Thyroid gland (tissue), 4 donors: ENCODE measurements at regions not wholly inside any gene's neighbourhood (a gene's known extent, or its start where the extent isn't known, plus 50 kb on each side); places are given as distances from the start of the nearest gene placed in this dataset.
"Not testable (repeated sequence)": the region's sequence is repeated elsewhere in the genome, so short reads cannot be mapped to it uniquely, and the experiment has no call there.

Experiments used
- DNase-seq, 2 donors: peaks; one replicate each; pipeline ENCODE4 v3.0.0-alpha.2; 2019
- H3K27ac ChIP-seq, 3 donors: fragments of 200-600 bp; sonication (generic); 1 replicate in 2 of 3; 2 replicates in 1 of 3; pipeline ENCODE4 v1.5.1; 2016 to 2019; ENCODE audit warnings: mild to moderate bottlenecking in 1 of 3, moderate library complexity in 1 of 3
- H3K27me3 ChIP-seq: fragments of 200-600 bp; sonication (generic); one replicate; pipeline ENCODE4 v1.5.1; 2019
- H3K36me3 ChIP-seq, 2 donors: fragments of 200-600 bp; sonication (generic); one replicate each; pipeline ENCODE4 v1.5.1; 2016 to 2019
- H3K4me1 ChIP-seq, 2 donors: fragments of 200-600 bp; sonication (generic); one replicate each; pipeline ENCODE4 v1.5.1; 2017 to 2019
- H3K4me3 ChIP-seq, 3 donors: fragments of 200-600 bp; sonication (generic); replicated peaks in 1 of 3; 1 replicate in 2 of 3; 2 replicates in 1 of 3; pipeline ENCODE4 v1.5.1; 2016; ENCODE audit warnings: mild to moderate bottlenecking in 1 of 3
- H3K9me3 ChIP-seq: fragments of 200-600 bp; sonication (generic); one replicate; pipeline ENCODE4 v1.5.1; 2017
- CTCF ChIP-seq, 6 experiments: fragments of 200-600 bp in 3 of 6; fragments of 450-650 bp in 3 of 6; sonication (generic) in 3 of 6; IDR thresholded peaks; one replicate each; pipeline ENCODE4 v1.5.1; 2016 to 2019; ENCODE audit warnings: antibody characterized with exemption in 6 of 6, mild to moderate bottlenecking in 2 of 6, inconsistent platforms in 1 of 6, moderate library complexity in 1 of 6
- POLR2A ChIP-seq, 2 donors: fragments of 450-650 bp; IDR thresholded peaks; one replicate each; pipeline ENCODE4 v1.6.1; 2017; ENCODE audit warnings: antibody characterized with exemption in 2 of 2, mild to moderate bottlenecking in 2 of 2, moderate library complexity in 1 of 2
- WGBS, 2 donors: methylation state at CpG; one replicate each; pipeline ENCODE4 v1.1.5; 2017; 5-methylcytosine and 5-hydroxymethylcytosine counted together
- intact Hi-C: fragments of 100-400 bp; cut with DNase I; formaldehyde crosslinking; loops from one replicate; pipeline ENCODE4 v1.15.1; 2023

- Histone ChIP-seq H3K27ac (peak overlapping the region in 1 of 3 donors; percentile 34), H3K4me3 (no peak overlapping the region), H3K9me3 (no peaks in the 10 kb centered on the region), H3K4me1 (peaks cover 3 to 14% of the 10 kb centered on the region in 2 donors), H3K36me3 (no peaks in the 10 kb centered on the region), H3K27me3 (no peaks in the 10 kb centered on the region)
- 43 to 46% methylated on average over 8 of the region's 8 CpGs for WGBS, 2 donors
- DNase-seq = peak in 1 of 2 donors; percentile 12
- TF ChIP-seq POLR2A (IDR thresholded peaks at IDR 0.05) (no peak), CTCF (IDR thresholded peaks at IDR 0.05) (no peak)
- intact Hi-C loops = no loop called here
Observed at GRCh38 chr15:35697549-35698299, 151.8 kb upstream of the DPH6 start.

GRCh38 chr15:35698331-35698730, 152.4 kb upstream of the DPH6 start:
- Histone ChIP-seq H3K36me3 (no peaks in the 10 kb centered on the region), H3K4me3 (no peak overlapping the region), H3K27me3 (no peaks in the 10 kb centered on the region), H3K4me1 (peaks cover 3 to 14% of the 10 kb centered on the region in 2 donors), H3K9me3 (no peaks in the 10 kb centered on the region), H3K27ac (peak overlapping the region in 1 of 3 donors; percentile 34)
- DNase-seq = no peak
- 65 to 71% methylated on average over 4 of the region's 4 CpGs for WGBS, 2 donors
- TF ChIP-seq POLR2A (IDR thresholded peaks at IDR 0.05) (no peak), CTCF (IDR thresholded peaks at IDR 0.05) (no peak)
- intact Hi-C loops = no loop called here

- no peak for DNase-seq
- Histone ChIP-seq H3K4me1 (peaks cover 3 to 14% of the 10 kb centered on the region in 2 donors), H3K9me3 (no peaks in the 10 kb centered on the region), H3K27me3 (no peaks in the 10 kb centered on the region), H3K4me3 (no peak overlapping the region), H3K27ac (no peak overlapping the region), H3K36me3 (no peaks in the 10 kb centered on the region)
- intact Hi-C loops = no loop called here
- 83 to 90% methylated on average over 2 of the region's 2 CpGs for WGBS, 2 donors
- TF ChIP-seq POLR2A (IDR thresholded peaks at IDR 0.05) (no peak), CTCF (IDR thresholded peaks at IDR 0.05) (no peak)
Observed at GRCh38 chr15:35698966-35699575, 153.1 kb upstream of the DPH6 start.

GRCh38 chr15:35700091-35700593, 154.2 kb upstream of the DPH6 start:
- H3K27ac ChIP-seq, H3K27me3 ChIP-seq, H3K9me3 ChIP-seq, H3K4me3 ChIP-seq, intact Hi-C loops, DNase-seq, H3K36me3 ChIP-seq: not testable (repeated sequence)
- H3K4me1 ChIP-seq = peaks cover 6 to 16% of the 10 kb centered on the region in 2 donors
- 84 to 93% methylated on average over 5 of the region's 5 CpGs for WGBS, 2 donors

GRCh38 chr15:35701402-35702046, 155.6 kb upstream of the DPH6 start:
- Histone ChIP-seq H3K27ac (no peak overlapping the region), H3K9me3 (no peaks in the 10 kb centered on the region), H3K27me3 (no peaks in the 10 kb centered on the region), H3K4me1 (peaks cover 19 to 30% of the 10 kb centered on the region in 2 donors), H3K36me3 (no peaks in the 10 kb centered on the region), H3K4me3 (no peak overlapping the region)
- TF ChIP-seq POLR2A (IDR thresholded peaks at IDR 0.05) = no peak
- no peak for TF ChIP-seq CTCF (IDR thresholded peaks at IDR 0.05)
- intact Hi-C loops = no loop called here
- no peak for DNase-seq
- WGBS, 2 donors = 88 to 89% methylated on average over 4 of the region's 4 CpGs
